GM12873 (cell line): ENCODE measurements at regions not wholly inside any gene's neighbourhood (a gene's known extent, or its start where the extent isn't known, plus 50 kb on each side); places are given as distances from the start of the nearest gene placed in this dataset.

ENCODE experiments used
- CTCF ChIP-seq: IDR thresholded peaks from 2 replicates; pipeline ENCODE4 v1.5.1; 2012; ENCODE audit warnings: low read depth, mild to moderate bottlenecking, moderate library complexity, low read length, control low read depth; ENCODE audit not compliant: insufficient read depth; ENCODE audit errors: missing control alignments

- no peak for TF ChIP-seq CTCF
These were observed 161.5 kb downstream of the NRIP1 start for GRCh38 chr21:14903172-14903865.

- no peak for TF ChIP-seq CTCF
These were observed 163.3 kb downstream of the NRIP1 start for GRCh38 chr21:14901482-14901958.

- no peak for TF ChIP-seq CTCF
These were observed 164.2 kb downstream of the NRIP1 start for GRCh38 chr21:14900611-14901010.

GRCh38 chr21:14900058-14900457 is 164.7 kb downstream of the NRIP1 start:
- TF ChIP-seq CTCF = no peak

- TF ChIP-seq CTCF = no peak
These were observed 169.0 kb downstream of the NRIP1 start for GRCh38 chr21:14895792-14896191.

GRCh38 chr21:14890141-14890540 is 174.7 kb downstream of the NRIP1 start:
- no peak for TF ChIP-seq CTCF

GRCh38 chr21:14889080-14889810 is 175.6 kb downstream of the NRIP1 start:
- no peak for TF ChIP-seq CTCF
